ENCODE measurements at regions not wholly inside any gene's neighbourhood (a gene's known extent, or its start where the extent isn't known, plus 50 kb on each side); places are given as distances from the start of the nearest gene placed in this dataset.
A peak's percentile ranks its signal among the peaks of the same experiment; 100 is the strongest.
"Not testable (repeated sequence)": the region's sequence is repeated elsewhere in the genome, so short reads cannot be mapped to it uniquely, and the experiment has no call there.

- no peak for DNase-seq (ENCODE audit: low read depth)
Measured at GRCh38 chr20:63145156-63145555, 70.8 kb downstream of the YTHDF1 start.

DNA sequence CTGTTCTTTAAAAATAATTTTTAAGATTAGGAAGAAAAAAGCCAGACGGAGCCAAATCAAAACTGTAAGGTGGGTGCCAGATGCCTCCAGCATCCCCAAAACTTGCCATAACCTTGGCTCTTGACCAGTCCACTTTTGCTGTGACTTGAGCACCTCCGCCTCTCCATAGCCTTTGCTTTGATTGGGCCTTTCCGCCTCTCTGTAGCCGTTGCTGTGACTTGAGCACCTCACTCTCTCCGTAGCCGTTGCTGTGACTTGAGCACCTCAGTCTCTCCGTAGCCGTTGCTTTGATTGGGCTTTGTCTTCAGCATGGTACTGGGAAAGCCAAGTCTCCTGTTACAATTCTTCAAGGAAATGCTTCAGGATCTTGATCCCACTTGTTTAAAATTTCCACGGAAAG lies 73.0 kb downstream of the YTHDF1 start:
- no peak for DNase-seq (ENCODE audit: low read depth)

DNA sequence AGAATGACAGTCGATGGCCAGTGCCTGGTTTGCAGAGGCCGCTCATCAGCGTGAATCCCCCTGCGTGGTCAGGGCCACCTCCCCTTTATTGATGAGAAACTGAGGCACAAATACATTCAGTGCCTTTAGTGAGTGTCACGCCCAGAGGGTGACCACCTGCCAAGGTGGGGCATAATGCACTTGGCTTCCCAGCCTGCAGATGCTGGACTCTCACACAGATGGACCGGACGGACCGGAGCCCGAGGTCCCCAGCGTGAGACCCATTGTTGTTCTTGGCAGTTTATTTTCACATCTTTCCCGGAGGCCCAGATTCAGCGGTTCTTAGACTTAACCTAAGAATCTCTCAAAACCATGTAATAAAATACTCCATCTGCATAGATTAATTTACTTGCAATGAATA lies 74.4 kb downstream of the YTHDF1 start:
- no peak for DNase-seq (ENCODE audit: low read depth)

GRCh38 chr20:63140514-63141433 lies 75.2 kb downstream of the YTHDF1 start:
- no peak for DNase-seq (ENCODE audit: low read depth)

- DNase-seq (ENCODE audit: low read depth), result no peak
Measured at GRCh38 chr20:63139837-63140236, 76.1 kb downstream of the YTHDF1 start.

- DNase-seq (ENCODE audit: low read depth), result no peak
Measured at GRCh38 chr20:63139356-63139755, 76.6 kb downstream of the YTHDF1 start.

- DNase-seq (ENCODE audit: low read depth), result peak; percentile 29
Measured at GRCh38 chr20:63138855-63139341, 77.0 kb downstream of the YTHDF1 start.

DNA sequence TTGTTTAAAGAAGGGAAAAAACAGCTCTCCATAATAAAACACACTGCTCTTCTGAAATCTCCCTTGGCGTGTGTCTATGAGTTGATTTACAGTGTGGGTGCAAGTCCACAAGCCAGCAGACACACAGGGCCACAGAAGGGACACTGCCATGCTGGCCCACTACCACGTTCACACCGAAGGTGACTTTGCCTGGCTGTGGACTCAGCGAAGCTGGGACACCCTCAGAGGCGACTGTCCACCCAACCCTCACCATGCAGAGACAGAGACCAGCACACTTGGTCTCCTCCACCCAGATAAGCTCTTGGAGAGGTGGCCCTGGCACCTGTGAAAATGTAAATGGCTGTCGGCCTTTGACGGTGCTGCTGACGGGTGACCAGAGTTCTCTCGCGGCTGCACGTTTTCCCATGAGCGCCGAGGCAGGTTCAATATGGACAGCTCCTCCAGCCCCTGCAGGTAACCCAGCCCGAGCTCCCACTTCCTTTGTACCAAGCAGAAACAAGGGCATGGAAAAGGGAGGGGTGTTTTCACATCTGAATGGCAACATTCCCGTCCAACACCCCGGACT lies 78.0 kb downstream of the YTHDF1 start:
- DNase-seq (ENCODE audit: low read depth), result no peak

DNA sequence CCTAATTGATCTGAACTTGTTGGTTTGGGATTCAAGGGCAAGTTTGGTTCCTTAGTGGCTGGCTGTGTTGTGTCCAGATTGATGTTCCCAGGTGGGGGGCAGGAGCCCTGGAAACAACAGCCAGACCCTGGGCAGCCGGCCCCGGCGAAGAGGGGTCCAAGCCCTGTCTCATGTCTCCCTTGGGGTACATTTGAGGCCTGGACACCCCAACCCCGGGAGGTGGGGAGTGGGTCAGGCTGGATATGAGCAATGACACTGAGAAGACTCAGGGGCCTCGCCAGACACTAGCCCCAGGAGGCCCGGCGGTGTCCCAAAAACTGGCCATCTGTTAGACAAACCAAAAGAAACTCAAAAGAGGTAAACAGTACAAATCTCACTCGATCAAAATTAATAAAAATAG lies 79.6 kb downstream of the YTHDF1 start:
- no peak for DNase-seq (ENCODE audit: low read depth)

- no peak for DNase-seq (ENCODE audit: low read depth)
Measured at GRCh38 chr20:63135411-63135810, 80.5 kb downstream of the YTHDF1 start.

DNA sequence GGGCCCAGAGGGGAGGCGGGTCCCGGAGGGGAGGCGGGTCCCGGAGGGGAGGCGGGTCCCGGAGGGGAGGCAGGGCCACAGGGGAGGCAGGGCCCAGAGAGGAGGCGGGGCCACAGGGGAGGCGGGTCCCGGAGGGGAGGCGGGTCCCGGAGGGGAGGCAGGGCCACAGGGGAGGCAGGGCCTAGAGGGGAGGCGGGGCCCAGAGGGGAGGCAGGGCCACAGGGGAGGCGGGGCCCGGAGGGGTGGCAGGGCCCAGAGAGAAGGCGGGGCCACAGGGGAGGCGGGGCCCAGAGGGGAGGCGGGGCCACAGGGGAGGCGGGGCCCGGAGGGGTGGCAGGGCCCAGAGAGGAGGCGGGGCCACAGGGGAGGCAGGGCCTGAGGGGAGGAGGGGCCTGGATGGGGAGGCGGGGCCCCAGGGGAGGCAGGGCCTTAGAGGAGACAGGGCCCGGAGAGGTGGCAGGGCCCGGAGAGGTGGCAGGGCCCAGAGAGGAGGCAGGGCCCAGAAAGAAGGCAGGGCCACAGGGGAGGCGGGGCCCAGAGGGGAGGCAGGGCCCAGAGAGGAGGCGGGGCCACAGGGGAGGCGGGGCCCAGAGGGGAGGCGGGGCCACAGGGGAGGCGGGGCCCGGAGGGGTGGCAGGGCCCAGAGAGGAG lies 81.1 kb downstream of the YTHDF1 start:
- not testable (repeated sequence) for DNase-seq (ENCODE audit: low read depth)

DNA sequence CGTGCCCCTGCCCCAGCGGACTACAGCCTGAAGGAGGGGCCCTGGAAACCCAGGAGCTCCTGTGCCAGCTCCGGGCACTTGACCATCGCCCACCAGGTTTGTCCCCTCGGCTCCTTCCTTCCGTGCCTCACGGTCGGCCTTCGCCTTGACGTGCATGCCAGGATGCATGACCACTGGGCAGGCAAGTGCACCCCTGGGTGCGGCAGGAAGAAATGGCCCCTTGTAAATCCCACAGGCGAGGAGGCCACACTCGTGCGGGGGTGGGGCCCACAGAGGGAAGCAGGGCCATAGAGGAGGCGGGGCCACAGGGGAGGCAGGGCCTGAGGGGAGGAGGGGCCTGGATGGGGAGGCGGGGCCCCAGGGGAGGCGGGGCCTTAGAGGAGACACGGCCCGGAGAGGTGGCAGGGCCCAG lies 81.7 kb downstream of the YTHDF1 start:
- no peak for DNase-seq (ENCODE audit: low read depth)

DNA sequence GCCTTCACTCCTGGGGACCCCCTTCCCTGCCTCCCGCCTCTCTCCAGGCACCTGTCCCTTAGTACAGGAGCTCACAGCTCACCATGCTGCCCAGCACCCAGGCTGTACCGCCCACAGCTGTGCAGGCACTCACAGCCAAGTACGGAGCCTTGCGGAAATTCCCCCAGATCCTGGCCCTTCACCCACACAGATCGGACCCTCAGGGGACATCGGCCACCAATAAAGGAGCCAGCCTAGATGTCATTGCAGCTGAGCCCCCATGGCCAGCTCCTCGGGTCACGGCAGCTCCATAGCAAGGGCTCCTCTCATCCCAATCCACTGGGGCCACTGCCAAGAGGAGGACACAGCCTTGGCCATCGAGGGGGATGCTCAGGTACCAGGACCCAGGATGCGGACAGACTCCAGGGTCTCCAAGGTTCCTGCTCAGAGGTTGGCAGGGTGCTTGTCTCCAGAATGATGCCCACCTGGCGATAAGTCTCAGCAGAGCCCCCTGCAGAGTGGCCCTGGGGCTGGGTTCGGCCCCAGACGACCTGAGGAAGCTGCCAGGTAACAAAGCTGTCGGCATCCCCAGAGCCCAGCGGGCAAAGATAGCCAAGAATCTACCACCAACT lies 82.3 kb downstream of the YTHDF1 start:
- no peak for DNase-seq (ENCODE audit: low read depth)

DNA sequence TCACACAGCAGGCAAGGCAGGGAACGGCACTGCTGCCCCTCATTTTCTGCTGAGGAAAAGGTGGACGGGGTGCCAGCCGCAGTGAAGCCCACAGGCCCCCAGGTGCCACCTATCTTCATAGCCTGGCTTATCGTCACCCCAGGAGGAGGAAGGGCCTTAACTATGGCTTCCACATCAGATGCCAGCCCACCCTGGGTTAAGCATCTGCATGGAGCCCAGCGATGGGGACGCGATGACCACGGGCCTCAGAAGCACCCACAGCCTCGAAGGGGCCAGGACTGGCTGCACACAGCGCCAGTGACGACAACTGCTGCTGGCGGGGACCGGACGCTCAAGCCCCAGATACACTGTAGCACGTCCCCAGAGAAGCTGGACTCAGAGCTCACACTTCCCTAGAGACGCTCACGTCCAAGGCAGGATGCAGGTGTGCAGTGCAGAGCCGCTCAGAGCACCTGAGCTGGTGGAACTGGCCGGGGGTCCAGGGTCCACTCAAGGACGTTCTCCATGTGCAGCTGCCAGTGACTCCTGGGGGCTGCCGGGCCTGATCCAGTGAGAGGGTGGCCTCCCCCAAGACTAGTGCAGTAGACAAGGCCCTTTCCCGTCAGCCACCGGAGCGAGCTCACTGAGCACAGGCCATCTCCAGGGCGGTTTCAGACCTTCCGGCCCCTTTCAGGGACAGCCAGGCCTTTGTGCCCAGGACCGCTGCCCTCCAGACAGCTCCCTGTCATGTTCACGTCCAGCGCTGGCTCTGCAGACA lies 83.0 kb downstream of the YTHDF1 start:
- no peak for DNase-seq (ENCODE audit: low read depth)

GRCh38 chr20:63132131-63132714 lies 83.7 kb downstream of the YTHDF1 start:
- no peak for DNase-seq (ENCODE audit: low read depth)

DNA sequence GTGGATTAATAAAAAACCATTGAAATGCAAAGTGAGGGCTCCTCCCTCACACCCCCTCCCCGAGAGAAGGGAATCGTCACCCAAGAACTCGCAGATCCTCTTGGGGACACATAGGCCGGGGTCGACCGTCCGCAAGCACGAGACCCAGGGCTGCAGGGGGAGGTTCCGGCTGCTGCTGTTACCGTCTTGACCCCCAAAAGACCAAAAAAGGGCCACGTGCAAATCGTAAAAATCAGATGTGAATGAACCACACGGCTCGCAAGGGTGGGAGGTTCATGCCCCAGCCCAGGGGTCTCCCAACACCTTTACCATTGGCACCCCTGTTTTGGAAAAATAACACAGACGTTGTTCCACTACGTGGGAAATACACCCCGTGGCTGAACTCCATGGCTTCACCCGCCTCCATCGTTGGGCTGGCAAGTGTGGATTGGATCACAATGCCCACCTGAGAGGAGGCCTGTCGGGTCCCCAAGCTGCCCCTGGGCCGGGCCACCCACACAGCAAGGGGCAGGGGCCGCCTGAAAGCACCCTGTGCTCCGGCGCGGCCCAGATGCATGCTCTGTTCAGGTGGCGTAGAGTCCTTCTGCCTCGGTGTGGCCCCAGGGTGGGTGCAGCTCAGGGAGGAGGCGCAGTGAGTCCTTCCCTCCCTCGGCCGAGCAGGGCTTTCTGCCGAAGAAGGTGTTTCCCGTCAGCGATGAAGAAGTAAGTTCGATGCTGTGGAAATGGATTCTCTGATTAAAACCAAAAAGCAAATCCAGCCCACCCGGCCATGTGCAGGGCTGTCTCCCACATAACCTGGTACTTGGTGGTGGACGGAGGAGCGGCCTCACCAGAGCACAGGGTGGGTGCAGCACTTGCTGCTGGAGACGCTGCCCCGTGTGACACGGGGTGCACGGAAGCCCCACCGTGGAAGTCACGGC lies 85.0 kb downstream of the YTHDF1 start:
- no peak for DNase-seq (ENCODE audit: low read depth)

DNA sequence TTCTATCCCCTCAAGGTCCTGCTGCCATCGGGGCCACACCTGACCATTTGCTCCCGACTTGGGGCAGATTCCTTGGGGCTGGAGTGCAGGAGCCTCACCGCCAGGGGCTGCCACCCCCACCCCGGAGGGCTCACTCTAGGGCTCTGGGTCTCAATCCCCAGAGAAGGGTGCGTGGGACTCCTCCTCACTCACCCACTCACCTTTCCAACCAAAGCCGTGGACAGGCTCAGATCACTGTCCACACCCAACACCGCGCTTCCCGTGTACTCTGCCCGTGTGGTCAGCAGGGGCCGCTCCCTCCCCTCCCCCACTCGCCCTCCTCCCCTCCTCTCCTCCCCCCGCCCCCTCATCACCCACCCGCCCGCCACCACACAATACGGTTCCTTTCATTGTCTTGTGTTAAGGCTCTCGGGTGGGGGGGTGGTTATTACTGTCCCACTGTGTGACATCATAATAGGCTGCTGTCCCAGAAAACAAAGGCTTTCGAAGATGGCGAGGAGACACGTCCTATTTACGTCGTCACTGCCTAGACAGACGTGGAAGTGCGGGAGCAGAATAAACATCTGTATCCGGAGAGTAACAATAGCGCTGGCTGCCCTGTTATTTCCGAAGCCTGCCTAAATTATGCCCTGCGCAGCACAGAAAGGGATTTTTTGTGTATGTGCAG lies 85.8 kb downstream of the YTHDF1 start:
- DNase-seq (ENCODE audit: low read depth), result no peak

- no peak for DNase-seq (ENCODE audit: low read depth)
Measured at GRCh38 chr20:63129376-63129965, 86.5 kb downstream of the YTHDF1 start.

GRCh38 chr20:63128956-63129355 lies 87.0 kb downstream of the YTHDF1 start:
- DNase-seq (ENCODE audit: low read depth), result no peak
